HL-60 (cell line): ENCODE measurements at regions not wholly inside any gene's neighbourhood (a gene's known extent, or its start where the extent isn't known, plus 50 kb on each side); places are given as distances from the start of the nearest gene placed in this dataset.
"Not testable (repeated sequence)": the region's sequence is repeated elsewhere in the genome, so short reads cannot be mapped to it uniquely, and the experiment has no call there.

ENCODE experiments used
- GABPA ChIP-seq: IDR thresholded peaks from 2 replicates; pipeline ENCODE4 v1.6.1; 2012; ENCODE audit warnings: low read depth
- POLR2AphosphoS5 ChIP-seq: IDR thresholded peaks from 2 replicates; pipeline ENCODE4 v1.6.1; 2012; ENCODE audit warnings: low read depth
- SPI1 ChIP-seq: IDR thresholded peaks from 2 replicates; pipeline ENCODE4 v1.6.1; 2012; ENCODE audit warnings: low read depth, mild to moderate bottlenecking, borderline replicate concordance
- TF ChIP-seq, protein P1 (sequence below): IDR thresholded peaks from one replicate; pipeline ENCODE4 v1.5.1; 2011; ENCODE audit warnings: low read length, control low read depth, inconsistent platforms; ENCODE audit not compliant: insufficient read depth
- TF ChIP-seq, protein P2 (sequence below): IDR thresholded peaks from 2 replicates; pipeline ENCODE4 v1.6.1; 2012; ENCODE audit warnings: low read depth; ENCODE audit not compliant: insufficient replicate concordance

DNA sequence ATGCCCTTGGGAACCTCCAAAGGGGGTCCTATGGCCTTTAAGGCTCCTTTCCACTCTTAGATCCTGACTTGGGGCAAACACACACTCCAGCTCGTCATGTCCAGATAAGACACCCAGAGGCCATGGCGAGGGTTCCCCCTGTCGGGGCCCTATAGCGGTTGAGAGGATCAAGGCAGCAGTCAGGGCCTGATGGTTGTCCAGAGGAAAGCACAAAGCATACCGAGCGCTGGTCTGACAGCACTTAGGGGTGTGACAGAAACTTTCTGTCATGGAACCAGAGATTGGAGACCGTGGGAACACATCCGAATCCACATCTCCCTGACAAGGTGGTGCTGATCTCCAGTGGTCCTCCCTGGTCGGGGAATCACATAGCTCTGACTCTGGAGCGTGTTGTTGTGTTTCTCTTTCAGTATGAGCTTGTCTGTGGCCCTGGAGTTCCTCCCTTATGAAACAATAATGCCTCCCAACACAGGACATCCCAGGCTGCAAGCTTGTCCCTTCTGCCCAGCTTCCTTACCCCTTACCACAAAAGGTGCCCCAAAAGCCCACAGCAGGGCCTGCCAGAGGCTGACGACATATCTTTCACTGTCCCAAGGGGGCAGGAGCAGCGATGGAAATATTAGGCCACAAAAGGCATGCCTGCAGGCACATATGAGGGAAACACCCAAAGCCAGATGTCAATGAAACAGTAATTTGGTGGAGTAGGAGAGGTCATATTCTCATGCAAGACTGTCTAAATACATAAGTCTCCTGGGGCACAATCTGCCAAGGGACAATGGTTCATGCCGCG is 144.2 kb downstream of the ADRA2C start:
- TF ChIP-seq, protein P1, sequence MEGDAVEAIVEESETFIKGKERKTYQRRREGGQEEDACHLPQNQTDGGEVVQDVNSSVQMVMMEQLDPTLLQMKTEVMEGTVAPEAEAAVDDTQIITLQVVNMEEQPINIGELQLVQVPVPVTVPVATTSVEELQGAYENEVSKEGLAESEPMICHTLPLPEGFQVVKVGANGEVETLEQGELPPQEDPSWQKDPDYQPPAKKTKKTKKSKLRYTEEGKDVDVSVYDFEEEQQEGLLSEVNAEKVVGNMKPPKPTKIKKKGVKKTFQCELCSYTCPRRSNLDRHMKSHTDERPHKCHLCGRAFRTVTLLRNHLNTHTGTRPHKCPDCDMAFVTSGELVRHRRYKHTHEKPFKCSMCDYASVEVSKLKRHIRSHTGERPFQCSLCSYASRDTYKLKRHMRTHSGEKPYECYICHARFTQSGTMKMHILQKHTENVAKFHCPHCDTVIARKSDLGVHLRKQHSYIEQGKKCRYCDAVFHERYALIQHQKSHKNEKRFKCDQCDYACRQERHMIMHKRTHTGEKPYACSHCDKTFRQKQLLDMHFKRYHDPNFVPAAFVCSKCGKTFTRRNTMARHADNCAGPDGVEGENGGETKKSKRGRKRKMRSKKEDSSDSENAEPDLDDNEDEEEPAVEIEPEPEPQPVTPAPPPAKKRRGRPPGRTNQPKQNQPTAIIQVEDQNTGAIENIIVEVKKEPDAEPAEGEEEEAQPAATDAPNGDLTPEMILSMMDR: not testable (repeated sequence)
- TF ChIP-seq POLR2AphosphoS5, GABPA, SPI1: not testable (repeated sequence)
- TF ChIP-seq, protein P2, sequence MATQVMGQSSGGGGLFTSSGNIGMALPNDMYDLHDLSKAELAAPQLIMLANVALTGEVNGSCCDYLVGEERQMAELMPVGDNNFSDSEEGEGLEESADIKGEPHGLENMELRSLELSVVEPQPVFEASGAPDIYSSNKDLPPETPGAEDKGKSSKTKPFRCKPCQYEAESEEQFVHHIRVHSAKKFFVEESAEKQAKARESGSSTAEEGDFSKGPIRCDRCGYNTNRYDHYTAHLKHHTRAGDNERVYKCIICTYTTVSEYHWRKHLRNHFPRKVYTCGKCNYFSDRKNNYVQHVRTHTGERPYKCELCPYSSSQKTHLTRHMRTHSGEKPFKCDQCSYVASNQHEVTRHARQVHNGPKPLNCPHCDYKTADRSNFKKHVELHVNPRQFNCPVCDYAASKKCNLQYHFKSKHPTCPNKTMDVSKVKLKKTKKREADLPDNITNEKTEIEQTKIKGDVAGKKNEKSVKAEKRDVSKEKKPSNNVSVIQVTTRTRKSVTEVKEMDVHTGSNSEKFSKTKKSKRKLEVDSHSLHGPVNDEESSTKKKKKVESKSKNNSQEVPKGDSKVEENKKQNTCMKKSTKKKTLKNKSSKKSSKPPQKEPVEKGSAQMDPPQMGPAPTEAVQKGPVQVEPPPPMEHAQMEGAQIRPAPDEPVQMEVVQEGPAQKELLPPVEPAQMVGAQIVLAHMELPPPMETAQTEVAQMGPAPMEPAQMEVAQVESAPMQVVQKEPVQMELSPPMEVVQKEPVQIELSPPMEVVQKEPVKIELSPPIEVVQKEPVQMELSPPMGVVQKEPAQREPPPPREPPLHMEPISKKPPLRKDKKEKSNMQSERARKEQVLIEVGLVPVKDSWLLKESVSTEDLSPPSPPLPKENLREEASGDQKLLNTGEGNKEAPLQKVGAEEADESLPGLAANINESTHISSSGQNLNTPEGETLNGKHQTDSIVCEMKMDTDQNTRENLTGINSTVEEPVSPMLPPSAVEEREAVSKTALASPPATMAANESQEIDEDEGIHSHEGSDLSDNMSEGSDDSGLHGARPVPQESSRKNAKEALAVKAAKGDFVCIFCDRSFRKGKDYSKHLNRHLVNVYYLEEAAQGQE: not testable (repeated sequence)
